C4-2B (cell line): ENCODE measurements at regions not wholly inside any gene's neighbourhood (a gene's known extent, or its start where the extent isn't known, plus 50 kb on each side); places are given as distances from the start of the nearest gene placed in this dataset.

Experiments used
- CTCF ChIP-seq: fragments of 450-650 bp; conservative IDR thresholded peaks from 2 replicates; pipeline ENCODE4 v1.5.1; 2017; ENCODE audit warnings: mild to moderate bottlenecking
- ZFX ChIP-seq: fragments of 450-650 bp; IDR thresholded peaks from 2 replicates; pipeline ENCODE4 v1.6.1; 2017

GRCh38 chr20:52801628-52802006 is 170.5 kb upstream of the TSHZ2 start:
- TF ChIP-seq CTCF: no peak; the same call in 1 of the 2 replicates
- TF ChIP-seq ZFX: no peak
